ENCODE measurements at regions not wholly inside any gene's neighbourhood (a gene's known extent, or its start where the extent isn't known, plus 50 kb on each side); places are given as distances from the start of the nearest gene placed in this dataset.

DNA sequence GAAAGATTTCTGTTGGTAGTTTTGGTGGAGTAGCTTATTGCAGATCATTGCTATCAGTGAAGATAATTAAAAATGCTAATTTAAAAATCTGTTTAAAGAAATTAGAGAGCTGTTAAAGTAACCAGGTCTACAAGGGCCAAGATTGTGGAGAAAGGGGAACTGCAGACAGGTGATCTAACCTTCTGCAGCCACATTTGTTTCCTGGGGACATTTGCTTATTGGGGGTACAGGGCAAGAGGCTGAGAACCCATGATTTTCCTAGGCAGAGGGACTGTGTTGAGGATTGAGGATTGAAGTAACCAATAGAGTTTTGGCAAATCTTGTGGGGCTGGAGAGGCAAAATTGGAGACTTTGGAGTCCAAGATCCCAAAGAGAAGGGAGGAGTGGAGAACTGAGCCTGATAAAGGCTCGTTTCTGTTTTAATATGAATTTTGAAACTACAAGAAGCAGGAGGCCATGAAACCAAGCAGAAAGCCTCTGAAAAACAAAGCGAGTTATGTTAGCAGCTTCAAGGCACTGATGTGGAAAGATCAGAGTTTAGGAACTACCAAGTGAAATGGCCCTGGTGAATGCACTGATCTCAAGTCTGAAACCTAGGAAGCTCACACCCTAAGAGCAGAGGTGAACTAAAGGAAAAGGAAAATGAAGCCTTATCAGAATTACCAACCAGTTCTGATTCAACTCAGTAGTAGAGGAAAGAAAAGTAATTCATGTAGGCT lies 219.8 kb upstream of the C9orf72 start:
- TF ChIP-seq, protein P1, sequence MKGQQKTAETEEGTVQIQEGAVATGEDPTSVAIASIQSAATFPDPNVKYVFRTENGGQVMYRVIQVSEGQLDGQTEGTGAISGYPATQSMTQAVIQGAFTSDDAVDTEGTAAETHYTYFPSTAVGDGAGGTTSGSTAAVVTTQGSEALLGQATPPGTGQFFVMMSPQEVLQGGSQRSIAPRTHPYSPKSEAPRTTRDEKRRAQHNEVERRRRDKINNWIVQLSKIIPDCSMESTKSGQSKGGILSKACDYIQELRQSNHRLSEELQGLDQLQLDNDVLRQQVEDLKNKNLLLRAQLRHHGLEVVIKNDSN (CRISPR knock-in tag; IDR thresholded peaks at IDR 0.05): no peak
- no peak for TF ChIP-seq CBX2 (IDR thresholded peaks at IDR 0.05; ENCODE audit: insufficient read depth, low read length, poor library complexity, severe bottlenecking)
- TF ChIP-seq ZNF140 (CRISPR knock-in tag; IDR thresholded peaks at IDR 0.05): no peak
- no peak for TF ChIP-seq PHB (CRISPR knock-in tag; IDR thresholded peaks at IDR 0.05)
- TF ChIP-seq KAT2B (IDR thresholded peaks at IDR 0.05; ENCODE audit: low read depth, low read length): no peak
- TF ChIP-seq ZNF174 (CRISPR knock-in tag; IDR thresholded peaks at IDR 0.05): no peak
- no peak for TF ChIP-seq ZFP36 (IDR thresholded peaks at IDR 0.05; ENCODE audit: low read depth, low read length, partially characterized antibody)

Data from K562 (cell line).